Trophoblast cell (in vitro differentiated cells and primary cell): ENCODE measurements at regions not wholly inside any gene's neighbourhood (a gene's known extent, or its start where the extent isn't known, plus 50 kb on each side); places are given as distances from the start of the nearest gene placed in this dataset.
"Not testable (repeated sequence)": the region's sequence is repeated elsewhere in the genome, so short reads cannot be mapped to it uniquely, and the experiment has no call there.

Experiments used
- DNase-seq, 2 donors: peaks; one replicate each; pipeline ENCODE4 v3.0.0-alpha.2; 2016
- H2AFZ ChIP-seq: 2 replicates; pipeline ENCODE4 v1.6.1; 2013; ENCODE audit warnings: low read length, moderate library complexity, mild to moderate bottlenecking; ENCODE audit not compliant: insufficient read depth, poor library complexity
- H2AK5ac ChIP-seq: 2 replicates; pipeline ENCODE4 v1.6.1; 2013; ENCODE audit warnings: mild to moderate bottlenecking, low read length
- H2BK120ac ChIP-seq: 2 replicates; pipeline ENCODE4 v1.6.1; 2013; ENCODE audit warnings: low read length, mild to moderate bottlenecking, moderate library complexity; ENCODE audit not compliant: insufficient read depth, poor library complexity
- H2BK12ac ChIP-seq: 2 replicates; pipeline ENCODE4 v1.6.1; 2013; ENCODE audit warnings: mild to moderate bottlenecking, low read length, moderate library complexity
- H2BK5ac ChIP-seq: 2 replicates; pipeline ENCODE4 v1.6.1; 2013; ENCODE audit warnings: low read length, low read depth, moderate library complexity, mild to moderate bottlenecking; ENCODE audit not compliant: poor library complexity
- H3K14ac ChIP-seq: 2 replicates; pipeline ENCODE4 v1.6.1; 2013; ENCODE audit warnings: mild to moderate bottlenecking, low read length
- H3K18ac ChIP-seq: 2 replicates; pipeline ENCODE4 v1.6.1; 2013; ENCODE audit warnings: mild to moderate bottlenecking, low read length
- H3K23ac ChIP-seq: 2 replicates; pipeline ENCODE4 v1.6.1; 2013; ENCODE audit warnings: low read length
- H3K27ac ChIP-seq: 2 replicates; pipeline ENCODE4 v1.5.1; 2013; ENCODE audit warnings: low read depth, mild to moderate bottlenecking, inconsistent platforms, low read length, moderate library complexity
- H3K27me3 ChIP-seq: 2 replicates; pipeline ENCODE4 v1.6.1; 2013; ENCODE audit warnings: inconsistent platforms, mild to moderate bottlenecking, low read length, moderate library complexity; ENCODE audit not compliant: insufficient read depth
- H3K36me3 ChIP-seq, 2 experiments: 1 replicate in 1 of 2; 2 replicates in 1 of 2; pipeline ENCODE4 v1.6.1; 2013; ENCODE audit warnings: low read length in 2 of 2, mild to moderate bottlenecking in 2 of 2, moderate library complexity in 1 of 2; ENCODE audit not compliant: insufficient read depth in 2 of 2, control insufficient read depth in 1 of 2
- H3K4ac ChIP-seq: 2 replicates; pipeline ENCODE4 v1.6.1; 2013; ENCODE audit warnings: low read depth, mild to moderate bottlenecking, low read length, moderate library complexity
- H3K4me1 ChIP-seq, 2 experiments: 1 replicate in 1 of 2; 2 replicates in 1 of 2; pipeline ENCODE4 v1.6.1; 2013; ENCODE audit warnings: low read length in 2 of 2, mild to moderate bottlenecking in 2 of 2, moderate library complexity in 1 of 2; ENCODE audit not compliant: insufficient read depth in 2 of 2, control insufficient read depth in 1 of 2
- H3K4me2 ChIP-seq: 2 replicates; pipeline ENCODE4 v1.6.1; 2013; ENCODE audit warnings: inconsistent platforms, mild to moderate bottlenecking, low read length, moderate library complexity
- H3K4me3 ChIP-seq: 2 replicates; pipeline ENCODE4 v1.5.1; 2013; ENCODE audit warnings: mild to moderate bottlenecking, low read depth, low read length, inconsistent platforms
- H3K79me1 ChIP-seq: one replicate; pipeline ENCODE4 v1.6.1; 2013; ENCODE audit warnings: low read length
- H3K79me2 ChIP-seq: 2 replicates; pipeline ENCODE4 v1.6.1; 2013; ENCODE audit warnings: low read length, mild to moderate bottlenecking; ENCODE audit not compliant: control insufficient read depth, insufficient read depth, poor library complexity
- H3K9ac ChIP-seq: 2 replicates; pipeline ENCODE4 v1.6.1; 2013; ENCODE audit warnings: mild to moderate bottlenecking, low read length
- H3K9me3 ChIP-seq: 2 replicates; pipeline ENCODE4 v1.6.1; 2013; ENCODE audit warnings: low read depth, mild to moderate bottlenecking, control low read depth, inconsistent platforms, low read length; ENCODE audit not compliant: insufficient read depth
- H4K12ac ChIP-seq: 2 replicates; pipeline ENCODE4 v1.6.1; 2013; ENCODE audit warnings: low read depth, mild to moderate bottlenecking, low read length, moderate library complexity
- H4K8ac ChIP-seq: 2 replicates; pipeline ENCODE4 v1.6.1; 2013; ENCODE audit warnings: low read depth, mild to moderate bottlenecking, low read length, moderate library complexity
- H4K91ac ChIP-seq: one replicate; pipeline ENCODE4 v1.6.1; 2013; ENCODE audit warnings: low read depth, mild to moderate bottlenecking, low read length, moderate library complexity
- WGBS: extraction: QIAGEN DNeasy Blood & Tissue Kit; methylation state at CpG from one replicate; pipeline ENCODE4 v1.1.7; 2013; ENCODE audit warnings: missing lambda C conversion rate; ENCODE audit not compliant: insufficient read length, insufficient coverage; ENCODE audit errors: extremely low coverage; 5-methylcytosine and 5-hydroxymethylcytosine counted together

DNA sequence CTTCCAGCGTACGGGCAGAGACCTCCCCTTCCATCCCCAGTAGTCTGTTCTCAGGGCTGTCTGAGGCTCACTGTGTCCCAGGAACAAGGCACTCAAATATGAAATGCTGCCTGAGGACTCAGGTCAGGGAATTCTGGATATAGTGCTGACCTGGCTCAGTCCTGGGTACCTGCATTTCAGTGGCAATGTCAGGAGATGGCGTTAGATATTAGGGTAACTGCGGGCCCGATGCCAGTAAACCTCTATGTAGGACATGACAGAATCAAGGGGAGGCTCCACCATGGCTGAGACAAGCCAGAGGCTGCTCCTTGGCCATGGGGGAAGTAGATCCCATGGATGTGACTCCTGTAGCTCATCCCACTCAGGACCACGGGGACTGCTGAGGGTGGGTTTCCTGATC lies 131.7 kb downstream of the ZNF280B start:
- not testable (repeated sequence) for H3K14ac ChIP-seq, DNase-seq, H3K27me3 ChIP-seq, H2AK5ac ChIP-seq, H3K23ac ChIP-seq, H3K9ac ChIP-seq, H4K8ac ChIP-seq, H3K4me1 ChIP-seq, H2BK5ac ChIP-seq, H3K4me2 ChIP-seq, H3K9me3 ChIP-seq, H3K4ac ChIP-seq, H2BK12ac ChIP-seq, H3K36me3 ChIP-seq, H2AFZ ChIP-seq, H4K12ac ChIP-seq, H2BK120ac ChIP-seq, H3K79me2 ChIP-seq, H3K4me3 ChIP-seq, H4K91ac ChIP-seq, H3K18ac ChIP-seq, H3K27ac ChIP-seq, H3K79me1 ChIP-seq
- WGBS = no CpG with 5 or more reads among the region's 6 CpGs

GRCh38 chr22:22377335-22377734 lies 131.2 kb downstream of the ZNF280B start:
- Histone ChIP-seq H2AFZ (no peak overlapping the region), H3K27me3 (peaks cover 2% of the 10 kb centered on the region), H2BK120ac (no peak overlapping the region), H4K8ac (no peak overlapping the region), H3K4me3 (no peak overlapping the region), H3K9ac (no peak overlapping the region), H3K4me1 (no peaks in the 10 kb centered on the region), H2BK12ac (no peak overlapping the region), H3K36me3 (no peaks in the 10 kb centered on the region), H3K14ac (no peak overlapping the region), H3K4ac (no peak overlapping the region), H3K23ac (no peak overlapping the region), H2BK5ac (no peak overlapping the region), H4K12ac (no peak overlapping the region), H3K79me2 (no peaks in the 10 kb centered on the region), H3K79me1 (no peaks in the 10 kb centered on the region), H3K27ac (no peak overlapping the region), H3K4me2 (no peak overlapping the region), H3K18ac (no peak overlapping the region), H3K9me3 (no peaks in the 10 kb centered on the region), H2AK5ac (no peak overlapping the region), H4K91ac (no peak overlapping the region)
- no peak for DNase-seq

DNA sequence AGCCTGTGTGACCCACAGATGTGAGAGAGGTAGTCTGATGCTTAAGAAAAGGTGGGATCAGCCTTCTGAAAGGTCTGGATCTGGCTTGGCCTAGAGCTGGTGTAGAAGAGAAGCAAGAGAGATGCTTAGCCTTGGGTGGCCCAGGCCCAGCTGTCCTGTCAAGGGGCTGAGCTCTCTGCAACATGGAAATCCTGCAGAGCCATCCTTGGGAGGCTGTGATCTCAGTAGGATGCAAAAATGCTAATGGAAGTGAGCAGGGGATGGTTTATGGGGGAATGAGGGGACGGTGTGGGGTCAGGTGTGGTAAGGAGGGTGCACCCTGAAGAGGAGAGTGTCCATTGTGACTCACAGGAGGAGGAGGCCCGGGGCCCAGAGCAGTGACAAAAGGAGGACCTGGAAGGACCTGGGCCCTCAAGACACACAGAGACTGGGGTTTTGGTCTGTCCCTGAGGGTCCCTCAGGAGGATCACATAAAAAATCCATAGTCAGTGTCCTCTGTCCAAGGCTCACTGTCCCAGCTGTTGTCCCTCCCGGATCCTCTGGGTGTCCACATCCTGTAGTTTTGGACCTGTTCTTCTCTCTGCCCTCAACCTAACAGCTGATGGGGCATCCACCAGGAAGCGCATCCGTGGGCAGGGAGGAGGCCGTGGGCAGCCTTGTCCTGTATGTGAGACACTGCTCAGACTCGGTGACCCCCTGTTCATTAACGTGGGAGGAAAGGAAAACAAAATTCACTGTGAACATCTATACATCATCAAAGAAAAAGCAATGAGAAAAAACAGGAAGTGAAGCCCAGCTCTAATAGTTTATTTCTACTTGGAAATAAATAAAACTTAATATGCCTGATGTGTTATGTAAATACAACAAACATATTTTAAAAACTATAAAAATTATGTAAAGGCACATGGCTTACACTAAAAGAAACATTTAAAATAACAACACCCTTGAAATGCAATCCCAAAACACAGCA lies 129.8 kb downstream of the ZNF280B start:
- Histone ChIP-seq H3K79me2 (no peaks in the 10 kb centered on the region), H3K4ac (no peak overlapping the region), H4K91ac (no peak overlapping the region), H3K4me1 (no peaks in the 10 kb centered on the region), H3K79me1 (no peaks in the 10 kb centered on the region), H2BK120ac (no peak overlapping the region), H2AFZ (no peak overlapping the region), H3K4me2 (no peak overlapping the region), H2AK5ac (no peak overlapping the region), H3K9me3 (no peaks in the 10 kb centered on the region), H3K36me3 (no peaks in the 10 kb centered on the region), H4K8ac (no peak overlapping the region), H3K4me3 (no peak overlapping the region), H3K27me3 (peaks cover 2% of the 10 kb centered on the region), H4K12ac (no peak overlapping the region), H2BK5ac (no peak overlapping the region), H2BK12ac (no peak overlapping the region), H3K18ac (no peak overlapping the region), H3K27ac (no peak overlapping the region), H3K14ac (no peak overlapping the region), H3K23ac (no peak overlapping the region), H3K9ac (no peak overlapping the region)
- WGBS = no CpG with 5 or more reads among the region's 8 CpGs
- no peak for DNase-seq

DNA sequence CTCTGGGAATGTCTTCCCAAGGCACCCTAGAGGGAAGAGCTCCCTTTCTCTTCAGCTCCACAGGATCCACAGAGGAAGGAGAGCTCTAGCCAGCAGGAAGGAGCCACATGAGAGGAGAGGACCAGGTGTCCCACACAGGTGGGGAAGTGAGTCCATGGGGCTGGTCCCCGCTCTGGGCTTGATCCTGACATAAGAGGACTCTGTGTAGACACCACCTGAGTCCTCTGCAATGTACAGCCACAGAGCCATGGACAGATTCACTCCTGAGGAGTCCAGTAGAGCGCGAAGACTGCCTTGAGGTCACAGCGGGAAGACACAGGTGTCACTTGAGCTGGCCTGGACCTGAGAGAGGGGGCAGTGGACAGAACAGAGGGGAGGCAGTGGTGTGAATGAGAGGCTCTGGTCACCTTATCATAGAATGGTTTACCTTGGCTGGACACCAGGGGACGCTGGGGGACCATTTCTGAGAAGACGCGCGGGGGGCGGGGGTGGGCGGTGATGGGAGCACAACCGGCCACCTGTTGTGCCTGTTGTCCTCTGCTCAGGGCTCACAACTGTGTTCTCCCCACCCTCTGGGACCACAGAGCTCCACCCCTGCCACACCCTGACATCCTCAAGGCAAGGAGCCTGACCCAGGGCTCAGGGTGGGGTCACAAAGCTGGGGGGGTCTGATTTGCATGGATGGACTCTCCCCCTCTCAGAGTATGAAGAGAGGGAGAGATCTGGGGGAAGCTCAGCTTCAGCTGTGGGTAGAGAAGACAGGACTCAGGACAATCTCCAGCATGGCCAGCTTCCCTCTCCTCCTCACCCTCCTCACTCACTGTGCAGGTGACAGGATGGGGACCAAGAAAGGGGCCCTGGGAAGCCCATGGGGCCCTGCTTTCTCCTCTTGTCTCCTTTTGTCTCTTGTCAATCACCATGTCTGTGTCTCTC lies 128.2 kb downstream of the ZNF280B start:
- H2AK5ac ChIP-seq = no peak overlapping the region
- no peaks in the 10 kb centered on the region for H3K9me3 ChIP-seq
- no peak overlapping the region for H4K91ac ChIP-seq
- no peak overlapping the region for H3K14ac ChIP-seq
- no peak overlapping the region for H3K9ac ChIP-seq
- H2BK5ac ChIP-seq = no peak overlapping the region
- H2AFZ ChIP-seq = no peak overlapping the region
- no peak overlapping the region for H4K8ac ChIP-seq
- DNase-seq = peak in 1 of 2 donors; percentile 26
- H3K18ac ChIP-seq = no peak overlapping the region
- H3K27ac ChIP-seq = no peak overlapping the region
- no peak overlapping the region for H3K4me3 ChIP-seq
- H3K4me2 ChIP-seq = no peak overlapping the region
- no peak overlapping the region for H3K4ac ChIP-seq
- no peak overlapping the region for H4K12ac ChIP-seq
- WGBS = no CpG with 5 or more reads among the region's 11 CpGs
- no peak overlapping the region for H2BK12ac ChIP-seq
- H3K79me1 ChIP-seq = no peaks in the 10 kb centered on the region
- no peak overlapping the region for H3K23ac ChIP-seq
- H3K79me2 ChIP-seq = no peaks in the 10 kb centered on the region
- peaks cover 2% of the 10 kb centered on the region for H3K27me3 ChIP-seq
- no peak overlapping the region for H2BK120ac ChIP-seq
- no peaks in the 10 kb centered on the region for H3K36me3 ChIP-seq
- no peaks in the 10 kb centered on the region for H3K4me1 ChIP-seq
